HCT116 (cell line): ENCODE measurements at regions not wholly inside any gene's neighbourhood (a gene's known extent, or its start where the extent isn't known, plus 50 kb on each side); places are given as distances from the start of the nearest gene placed in this dataset.

Source experiments
- ATAC-seq: fragments of 200-7000 bp; cut with Tn5 transposase; 2 replicates; pipeline ENCODE4 v1.9.1; 2020; ENCODE audit warnings: mild to moderate bottlenecking, moderate library complexity
- BruUV-seq: library from RNA; stranded (reverse); fragments of 400-500 nt; replicated peaks from 2 replicates; lab custom pipeline; 2021; lab: Mats Ljungman, UMichigan
- CTCF ChIA-PET: fragments of 300-600 bp; sonication (Branson Sonifier 250); formaldehyde crosslinking; loops from one replicate; lab custom pipeline; 2021; ENCODE audit warnings: antibody characterized with exemption; lab: Charles Lee
- POLR2A ChIA-PET: fragments of 300-600, 350-600 bp; sonication (Branson Sonifier 250); formaldehyde crosslinking; loops from one replicate; lab custom pipeline; 2021; ENCODE audit warnings: antibody characterized with exemption; lab: Charles Lee
- RAD21 ChIA-PET, 2 experiments: fragments of 300-600 bp; sonication (Branson Sonifier 250); formaldehyde crosslinking; loops; one replicate each; lab custom pipeline; 2023; ENCODE audit warnings: low total read pairs in 2 of 2; ENCODE audit not compliant: uncharacterized antibody in 2 of 2, unreplicated experiment in 2 of 2, low non-redundant PET in 1 of 2; lab: Charles Lee
- DNase-seq: peaks from one replicate; pipeline ENCODE4 v3.0.0-alpha.2; 2010; ENCODE audit warnings: low read depth, low spot score
- H2AFZ ChIP-seq: fragments of 200-600 bp; shearing (Covaris generic), sonication (generic); 2 replicates; pipeline ENCODE4 v1.6.1; 2017; ENCODE audit warnings: low read depth, mixed run types, mixed read lengths, antibody characterized with exemption, low read length; ENCODE audit not compliant: poor library complexity, severe bottlenecking
- H3K27ac ChIP-seq: 2 replicates; pipeline ENCODE4 v1.5.1; 2012; ENCODE audit warnings: low read depth, low read length
- H3K27me3 ChIP-seq: fragments of 200-600 bp; sonication (generic); 2 replicates; pipeline ENCODE4 v1.6.1; 2016; ENCODE audit warnings: mixed run types, low read length, mixed read lengths; ENCODE audit not compliant: insufficient read depth
- H3K36me3 ChIP-seq, 2 experiments: fragments of 200-500 bp in 1 of 2; fragments of 200-600 bp in 1 of 2; sonication (Bioruptor generic) in 1 of 2; sonication (generic) in 1 of 2; 2 replicates each; pipeline versions ENCODE4 v1.5.1 to v1.6.1; 2014 to 2016; ENCODE audit warnings: low read length in 2 of 2, inconsistent platforms in 1 of 2, mixed read lengths in 1 of 2, mixed run types in 1 of 2; ENCODE audit not compliant: insufficient read depth in 2 of 2, control insufficient read depth in 1 of 2
- H3K4me1 ChIP-seq, 2 experiments: fragments of 200-600 bp in 1 of 2; sonication (generic) in 1 of 2; 2 replicates each; pipeline versions ENCODE4 v1.5.1 to v1.6.1; 2012 to 2017; ENCODE audit warnings: low read length in 2 of 2, inconsistent platforms in 1 of 2, mild to moderate bottlenecking in 1 of 2, mixed read lengths in 1 of 2, mixed run types in 1 of 2, moderate library complexity in 1 of 2; ENCODE audit not compliant: insufficient read depth in 2 of 2, control insufficient read depth in 1 of 2
- H3K4me2 ChIP-seq: fragments of 200-600 bp; sonication (generic); 2 replicates; pipeline ENCODE4 v1.6.1; 2017; ENCODE audit warnings: mixed run types, low read length, mixed read lengths
- H3K4me3 ChIP-seq, 2 experiments: fragments of 200-600 bp in 1 of 2; sonication (generic) in 1 of 2; replicated peaks in 1 of 2; 2 replicates each; pipeline ENCODE4 v1.5.1; 2011 to 2016; ENCODE audit warnings: low read length in 2 of 2, control low read depth in 1 of 2, low read depth in 1 of 2, mild to moderate bottlenecking in 1 of 2, mixed read lengths in 1 of 2, mixed run types in 1 of 2
- H3K79me2 ChIP-seq: fragments of 200-600 bp; sonication (generic); 2 replicates; pipeline ENCODE4 v1.6.1; 2017; ENCODE audit warnings: mild to moderate bottlenecking, mixed run types, low read length, moderate library complexity, mixed read lengths; ENCODE audit not compliant: insufficient read depth
- H3K9ac ChIP-seq: fragments of 200-600 bp; sonication (generic); 2 replicates; pipeline ENCODE4 v1.6.1; 2016; ENCODE audit warnings: low read length, mixed read lengths
- H3K9me2 ChIP-seq: fragments of 200-600 bp; sonication (generic), shearing (Covaris generic); 2 replicates; pipeline ENCODE4 v1.6.1; 2017; ENCODE audit warnings: mixed run types, mild to moderate bottlenecking, moderate library complexity; ENCODE audit not compliant: insufficient read depth
- H3K9me3 ChIP-seq, 2 experiments: fragments of 200-500 bp in 1 of 2; fragments of 200-600 bp in 1 of 2; sonication (Bioruptor generic) in 1 of 2; sonication (generic) in 1 of 2; 2 replicates each; pipeline ENCODE4 v1.6.1; 2014 to 2017; ENCODE audit warnings: low read length in 2 of 2, mixed read lengths in 2 of 2, inconsistent platforms in 1 of 2, low read depth in 1 of 2, mild to moderate bottlenecking in 1 of 2, mixed run types in 1 of 2, moderate library complexity in 1 of 2; ENCODE audit not compliant: control insufficient read depth in 1 of 2, insufficient read depth in 1 of 2
- H4K20me1 ChIP-seq: fragments of 200-600 bp; sonication (generic), shearing (Covaris generic); 2 replicates; pipeline ENCODE4 v1.6.1; 2017; ENCODE audit warnings: mixed run types, mild to moderate bottlenecking, moderate library complexity; ENCODE audit not compliant: insufficient read depth
- ATF3 ChIP-seq: IDR thresholded peaks from 2 replicates; pipeline ENCODE4 v1.6.1; 2012
- CEBPB ChIP-seq: IDR thresholded peaks from 2 replicates; pipeline ENCODE4 v1.6.1; 2012; ENCODE audit warnings: low read depth
- CTCF ChIP-seq, 3 experiments: fragments of 200-600 bp in 1 of 3; sonication (generic) in 1 of 3; IDR thresholded peaks in 2 of 3; conservative IDR thresholded peaks in 1 of 3; 2 replicates each; pipeline ENCODE4 v1.5.1; 2012 to 2017; ENCODE audit warnings: low read depth in 2 of 3, low read length in 2 of 3, antibody characterized with exemption in 1 of 3, borderline replicate concordance in 1 of 3, control low read depth in 1 of 3, mild to moderate bottlenecking in 1 of 3, mixed read lengths in 1 of 3, mixed run types in 1 of 3, moderate library complexity in 1 of 3; ENCODE audit not compliant: insufficient read depth in 1 of 3
- EGR1 ChIP-seq: IDR thresholded peaks from 2 replicates; pipeline ENCODE4 v1.6.1; 2012; ENCODE audit warnings: low read depth
- ELF1 ChIP-seq: IDR thresholded peaks from 2 replicates; pipeline ENCODE4 v1.6.1; 2012; ENCODE audit warnings: low read depth, borderline replicate concordance
- JUND ChIP-seq: IDR thresholded peaks from 2 replicates; pipeline ENCODE4 v1.6.1; 2012
- MAX ChIP-seq: IDR thresholded peaks from 2 replicates; pipeline ENCODE4 v1.6.1; 2012
- POLR2AphosphoS5 ChIP-seq: IDR thresholded peaks from 2 replicates; pipeline ENCODE4 v1.6.1; 2011; ENCODE audit warnings: mild to moderate bottlenecking, low read depth, low read length, moderate library complexity
- RAD21 ChIP-seq: IDR thresholded peaks from 2 replicates; pipeline ENCODE4 v1.6.1; 2012; ENCODE audit warnings: low read depth, mild to moderate bottlenecking
- SIN3A ChIP-seq: IDR thresholded peaks from 2 replicates; pipeline ENCODE4 v1.6.1; 2012; ENCODE audit warnings: low read depth
- SP1 ChIP-seq: IDR thresholded peaks from 2 replicates; pipeline ENCODE4 v1.6.1; 2012; ENCODE audit warnings: low read depth
- TCF7L2 ChIP-seq: IDR thresholded peaks from 2 replicates; pipeline ENCODE4 v1.7.0; 2011; ENCODE audit warnings: borderline replicate concordance, inconsistent platforms; ENCODE audit not compliant: insufficient read depth, insufficient read length; ENCODE audit errors: extremely low read depth
- YY1 ChIP-seq: IDR thresholded peaks from 2 replicates; pipeline ENCODE4 v1.6.1; 2011; ENCODE audit warnings: low read length, low read depth, moderate library complexity, mild to moderate bottlenecking; ENCODE audit not compliant: insufficient replicate concordance; ENCODE audit errors: extremely low read depth
- ZBTB33 ChIP-seq: IDR thresholded peaks from 2 replicates; pipeline ENCODE4 v1.6.1; 2011; ENCODE audit warnings: mild to moderate bottlenecking, low read length, moderate library complexity; ENCODE audit not compliant: insufficient replicate concordance; ENCODE audit errors: extremely low read depth
- ZNF274 ChIP-seq: fragments of 200-500 bp; sonication (Bioruptor generic); IDR thresholded peaks from 2 replicates; pipeline ENCODE4 v1.6.1; 2014; ENCODE audit warnings: mild to moderate bottlenecking, low read depth, low read length, inconsistent platforms
- intact Hi-C: fragments of 100-400 bp; cut with micrococcal nuclease; formaldehyde crosslinking; loops from 2 replicates; pipeline ENCODE4 v1.10.0; 2022

- Histone ChIP-seq H3K9me3 (peaks cover 13 to 19% of the 10 kb centered on the region in 2 experiments; a peak in 3 of 4 replicates), H2AFZ (no peak overlapping the region), H3K79me2 (no peaks in the 10 kb centered on the region), H4K20me1 (no peaks in the 10 kb centered on the region), H3K9me2 (no peaks in the 10 kb centered on the region), H3K27me3 (no peaks in the 10 kb centered on the region), H3K36me3 (no peaks in the 10 kb centered on the region), H3K4me1 (no peaks in the 10 kb centered on the region), H3K27ac (no peak overlapping the region), H3K4me2 (no peak overlapping the region), H3K9ac (no peak overlapping the region), H3K4me3 (no peak overlapping the region)
- BruUV-seq = no TSS peak
- ATAC-seq = no peak
- DNase-seq = no peak
- ChIA-PET CTCF (no interaction called here), RAD21 (no interaction called here), POLR2A (no interaction called here)
- no peak for TF ChIP-seq SP1
- TF ChIP-seq TCF7L2 = no peak
- no peak for TF ChIP-seq JUND
- intact Hi-C loops = no loop called here
Observed at GRCh38 chr2:35298493-35298892, 1057.1 kb upstream of the CRIM1 start.

GRCh38 chr2:35297403-35297802 is 1058.2 kb upstream of the CRIM1 start:
- Histone ChIP-seq H3K9ac (no peak overlapping the region), H3K27me3 (no peaks in the 10 kb centered on the region), H3K4me1 (no peaks in the 10 kb centered on the region), H3K27ac (no peak overlapping the region), H3K4me3 (no peak overlapping the region), H3K9me3 (peaks cover 13 to 14% of the 10 kb centered on the region in 2 experiments; a peak in 3 of 4 replicates), H3K4me2 (no peak overlapping the region), H3K36me3 (no peaks in the 10 kb centered on the region), H4K20me1 (no peaks in the 10 kb centered on the region), H3K79me2 (no peaks in the 10 kb centered on the region), H2AFZ (no peak overlapping the region), H3K9me2 (no peaks in the 10 kb centered on the region)
- intact Hi-C loops = no loop called here
- ChIA-PET RAD21 (no interaction called here), POLR2A (no interaction called here), CTCF (no interaction called here)
- DNase-seq = no peak
- ATAC-seq = no peak
- no TSS peak for BruUV-seq
- no peak for TF ChIP-seq SIN3A
- no peak for TF ChIP-seq POLR2AphosphoS5
- no peak for TF ChIP-seq EGR1
- TF ChIP-seq CTCF (IDR thresholded peaks at IDR 0.05 in 2 of 3, conservative IDR thresholded peaks at IDR 0.05 in 1 of 3; ENCODE audit: borderline replicate concordance in 1 of 3, insufficient read depth in 1 of 3, low read depth in 2 of 3, low read length in 2 of 3) = no peak
- no peak for TF ChIP-seq MAX
- TF ChIP-seq YY1 = no peak
- TF ChIP-seq ATF3 = no peak
- no peak for TF ChIP-seq CEBPB
- TF ChIP-seq ZNF274 = no peak
- no peak for TF ChIP-seq RAD21
- TF ChIP-seq ZBTB33 = no peak
- no peak for TF ChIP-seq ELF1
